OCI-LY1 (cell line): ENCODE measurements at regions not wholly inside any gene's neighbourhood (a gene's known extent, or its start where the extent isn't known, plus 50 kb on each side); places are given as distances from the start of the nearest gene placed in this dataset.

Experiments used
- H2AFZ ChIP-seq: fragments of 200-600 bp; sonication (generic), shearing (Covaris generic); 2 replicates; pipeline ENCODE4 v1.6.0; 2014; ENCODE audit warnings: antibody characterized with exemption, mild to moderate bottlenecking, low read length
- H3F3A ChIP-seq: fragments of 200-600 bp; sonication (generic), shearing (Covaris generic); 2 replicates; pipeline ENCODE4 v1.6.0; 2014; ENCODE audit warnings: mild to moderate bottlenecking, antibody characterized with exemption, low read length, moderate library complexity; ENCODE audit not compliant: insufficient read depth
- H3K27ac ChIP-seq: fragments of 200-600 bp; sonication (generic); 2 replicates; pipeline ENCODE4 v1.5.1; 2014; ENCODE audit warnings: low read length, mixed run types, mild to moderate bottlenecking, low read depth; ENCODE audit not compliant: poor library complexity, severe bottlenecking
- H3K27me3 ChIP-seq: fragments of 200-600 bp; sonication (generic); 2 replicates; pipeline ENCODE4 v1.6.0; 2014; ENCODE audit warnings: antibody characterized with exemption, mild to moderate bottlenecking, low read length, moderate library complexity; ENCODE audit not compliant: insufficient read depth
- H3K36me3 ChIP-seq: fragments of 200-600 bp; sonication (generic); 2 replicates; pipeline ENCODE4 v1.6.1; 2014; ENCODE audit warnings: mild to moderate bottlenecking, antibody characterized with exemption, low read length, moderate library complexity, mixed read lengths; ENCODE audit not compliant: insufficient read depth
- H3K4me1 ChIP-seq: fragments of 200-600 bp; sonication (generic); 2 replicates; pipeline ENCODE4 v1.5.1; 2014; ENCODE audit warnings: mild to moderate bottlenecking, low read length, moderate library complexity; ENCODE audit not compliant: insufficient read depth, severe bottlenecking
- H3K4me2 ChIP-seq: fragments of 200-600 bp; sonication (generic), shearing (Covaris generic); 2 replicates; pipeline ENCODE4 v1.6.1; 2014; ENCODE audit warnings: low read length
- H3K4me3 ChIP-seq: fragments of 200-600 bp; sonication (generic); 2 replicates; pipeline ENCODE4 v1.5.1; 2014; ENCODE audit warnings: low read length, low read depth, mild to moderate bottlenecking, mixed read lengths; ENCODE audit not compliant: poor library complexity, severe bottlenecking
- H3K79me2 ChIP-seq: fragments of 200-600 bp; shearing (Covaris generic); 2 replicates; pipeline ENCODE4 v1.6.1; 2016; ENCODE audit warnings: mixed run types, low read length, mixed read lengths; ENCODE audit not compliant: insufficient read depth
- H3K9ac ChIP-seq: fragments of 200-600 bp; sonication (generic), shearing (Covaris generic); 2 replicates; pipeline ENCODE4 v1.6.1; 2014; ENCODE audit warnings: mild to moderate bottlenecking, low read length, mixed read lengths
- H3K9me2 ChIP-seq: fragments of 200-600 bp; sonication (generic), shearing (Covaris generic); 2 replicates; pipeline ENCODE4 v1.6.1; 2014; ENCODE audit warnings: low read depth, mild to moderate bottlenecking, low read length, mixed read lengths
- H3K9me3 ChIP-seq: fragments of 200-600 bp; shearing (Covaris generic); 2 replicates; pipeline ENCODE4 v1.6.1; 2014; ENCODE audit warnings: low read length, mixed read lengths
- H4K20me1 ChIP-seq: fragments of 200-600 bp; sonication (generic), shearing (Covaris generic); 2 replicates; pipeline ENCODE4 v1.6.0; 2016; ENCODE audit warnings: mild to moderate bottlenecking, low read length; ENCODE audit not compliant: insufficient read depth
- EZH2 ChIP-seq: fragments of 200-600 bp; sonication (generic), shearing (Covaris generic); IDR thresholded peaks from 2 replicates; pipeline ENCODE4 v1.8.0; 2017; ENCODE audit warnings: borderline replicate concordance, mixed run types, mild to moderate bottlenecking, antibody characterized with exemption, low read length, moderate library complexity, mixed read lengths
- TF ChIP-seq, protein P1 (sequence below): fragments of 200-600 bp; sonication (generic), shearing (Covaris generic); IDR thresholded peaks from 2 replicates; pipeline ENCODE4 v1.5.1; 2017; ENCODE audit warnings: mild to moderate bottlenecking, antibody characterized with exemption, low read length, moderate library complexity, mixed read lengths

DNA sequence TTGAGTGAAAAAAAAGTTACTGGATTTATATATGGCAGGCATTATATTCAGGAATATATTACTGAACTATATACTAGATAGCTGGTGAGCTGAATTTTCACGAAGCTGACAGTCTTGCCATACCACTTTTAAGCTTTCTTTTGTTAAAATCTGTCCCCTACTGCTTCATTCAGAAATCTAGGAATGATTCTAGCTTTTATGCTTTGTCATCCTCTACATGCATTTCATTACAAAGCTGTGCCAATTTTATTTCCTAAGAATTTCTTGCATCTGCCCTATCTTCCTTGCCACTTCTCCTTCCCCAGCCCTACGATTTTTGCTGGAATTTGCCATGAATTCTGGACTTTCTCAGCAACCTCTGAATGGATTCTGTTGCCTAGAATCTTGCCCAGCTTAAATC lies 158.5 kb upstream of the ADGRB3 start:
- no peaks in the 10 kb centered on the region for H3K36me3 ChIP-seq
- no peaks in the 10 kb centered on the region; the same call in 1 of the 2 replicates for H3K9me2 ChIP-seq
- H3K4me1 ChIP-seq, result no peaks in the 10 kb centered on the region
- no peaks in the 10 kb centered on the region for H3K9me3 ChIP-seq
- no peaks in the 10 kb centered on the region for H3K27me3 ChIP-seq
- no peak overlapping the region for H3K4me3 ChIP-seq
- no peaks in the 10 kb centered on the region for H3F3A ChIP-seq
- H3K79me2 ChIP-seq, result no peaks in the 10 kb centered on the region
- H3K4me2 ChIP-seq, result no peak overlapping the region
- no peak overlapping the region for H3K9ac ChIP-seq
- H4K20me1 ChIP-seq, result no peaks in the 10 kb centered on the region
- TF ChIP-seq EZH2, result no peak
- TF ChIP-seq, protein P1, sequence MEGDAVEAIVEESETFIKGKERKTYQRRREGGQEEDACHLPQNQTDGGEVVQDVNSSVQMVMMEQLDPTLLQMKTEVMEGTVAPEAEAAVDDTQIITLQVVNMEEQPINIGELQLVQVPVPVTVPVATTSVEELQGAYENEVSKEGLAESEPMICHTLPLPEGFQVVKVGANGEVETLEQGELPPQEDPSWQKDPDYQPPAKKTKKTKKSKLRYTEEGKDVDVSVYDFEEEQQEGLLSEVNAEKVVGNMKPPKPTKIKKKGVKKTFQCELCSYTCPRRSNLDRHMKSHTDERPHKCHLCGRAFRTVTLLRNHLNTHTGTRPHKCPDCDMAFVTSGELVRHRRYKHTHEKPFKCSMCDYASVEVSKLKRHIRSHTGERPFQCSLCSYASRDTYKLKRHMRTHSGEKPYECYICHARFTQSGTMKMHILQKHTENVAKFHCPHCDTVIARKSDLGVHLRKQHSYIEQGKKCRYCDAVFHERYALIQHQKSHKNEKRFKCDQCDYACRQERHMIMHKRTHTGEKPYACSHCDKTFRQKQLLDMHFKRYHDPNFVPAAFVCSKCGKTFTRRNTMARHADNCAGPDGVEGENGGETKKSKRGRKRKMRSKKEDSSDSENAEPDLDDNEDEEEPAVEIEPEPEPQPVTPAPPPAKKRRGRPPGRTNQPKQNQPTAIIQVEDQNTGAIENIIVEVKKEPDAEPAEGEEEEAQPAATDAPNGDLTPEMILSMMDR, result no peak
- no peak overlapping the region for H2AFZ ChIP-seq
- no peak overlapping the region for H3K27ac ChIP-seq

GRCh38 chr6:68473433-68474210 lies 161.5 kb upstream of the ADGRB3 start:
- Histone ChIP-seq H3K9me2 (no peaks in the 10 kb centered on the region), H3K27me3 (no peaks in the 10 kb centered on the region), H3K9me3 (no peaks in the 10 kb centered on the region), H3K36me3 (no peaks in the 10 kb centered on the region), H3K9ac (no peak overlapping the region), H3K27ac (no peak overlapping the region), H3K79me2 (no peaks in the 10 kb centered on the region), H3F3A (no peaks in the 10 kb centered on the region), H4K20me1 (no peaks in the 10 kb centered on the region), H2AFZ (no peak overlapping the region), H3K4me1 (no peaks in the 10 kb centered on the region), H3K4me2 (no peak overlapping the region), H3K4me3 (no peak overlapping the region)
- TF ChIP-seq EZH2, result no peak

GRCh38 chr6:68468244-68468884 lies 166.7 kb upstream of the ADGRB3 start:
- H3K9me2 ChIP-seq, result no peaks in the 10 kb centered on the region
- no peaks in the 10 kb centered on the region for H3K9me3 ChIP-seq
- no peaks in the 10 kb centered on the region for H4K20me1 ChIP-seq
- no peak overlapping the region for H2AFZ ChIP-seq
- H3F3A ChIP-seq, result no peaks in the 10 kb centered on the region
- TF ChIP-seq EZH2, result no peak
- TF ChIP-seq, protein P1, result peak; percentile 57
- H3K4me3 ChIP-seq, result no peak overlapping the region
- no peak overlapping the region for H3K4me2 ChIP-seq
- no peak overlapping the region for H3K9ac ChIP-seq
- no peaks in the 10 kb centered on the region for H3K36me3 ChIP-seq
- H3K27ac ChIP-seq, result no peak overlapping the region
- H3K4me1 ChIP-seq, result no peaks in the 10 kb centered on the region
- no peaks in the 10 kb centered on the region for H3K79me2 ChIP-seq
- H3K27me3 ChIP-seq, result no peaks in the 10 kb centered on the region

- Histone ChIP-seq H3K4me3 (no peak overlapping the region), H3K36me3 (no peaks in the 10 kb centered on the region), H3K4me1 (no peaks in the 10 kb centered on the region), H3K9me2 (no peaks in the 10 kb centered on the region), H3F3A (no peaks in the 10 kb centered on the region), H3K27me3 (no peaks in the 10 kb centered on the region), H4K20me1 (no peaks in the 10 kb centered on the region), H3K9ac (no peak overlapping the region), H3K27ac (no peak overlapping the region), H3K9me3 (no peaks in the 10 kb centered on the region), H2AFZ (no peak overlapping the region), H3K4me2 (no peak overlapping the region), H3K79me2 (no peaks in the 10 kb centered on the region)
- TF ChIP-seq, protein P1, result no peak
- no peak for TF ChIP-seq EZH2
These were observed 176.6 kb upstream of the ADGRB3 start for GRCh38 chr6:68458447-68458846.
